Ascending aorta (tissue), 2 donors: ENCODE measurements at regions not wholly inside any gene's neighbourhood (a gene's known extent, or its start where the extent isn't known, plus 50 kb on each side); places are given as distances from the start of the nearest gene placed in this dataset.
"Not testable (repeated sequence)": the region's sequence is repeated elsewhere in the genome, so short reads cannot be mapped to it uniquely, and the experiment has no call there.

Source experiments
- DNase-seq, 2 donors: peaks; one replicate each; pipeline ENCODE4 v3.0.0-alpha.2; 2019; ENCODE audit warnings: low spot score in 2 of 2
- H3K27ac ChIP-seq, 2 donors: fragments of 200-600 bp; sonication (generic); one replicate each; pipeline ENCODE4 v1.5.1; 2016 to 2017; ENCODE audit warnings: mild to moderate bottlenecking in 1 of 2
- H3K27me3 ChIP-seq: fragments of 200-600 bp; sonication (generic); one replicate; pipeline ENCODE4 v1.5.1; 2017
- H3K36me3 ChIP-seq, 2 donors: fragments of 200-600 bp; sonication (generic); one replicate each; pipeline ENCODE4 v1.5.1; 2016
- H3K4me1 ChIP-seq, 2 donors: fragments of 200-600 bp; sonication (generic); one replicate each; pipeline ENCODE4 v1.5.1; 2016 to 2017; ENCODE audit warnings: mild to moderate bottlenecking in 1 of 2
- H3K4me3 ChIP-seq, 2 donors: fragments of 200-600 bp; sonication (generic); one replicate each; pipeline ENCODE4 v1.5.1; 2016 to 2017; ENCODE audit warnings: mild to moderate bottlenecking in 1 of 2
- H3K9me3 ChIP-seq, 2 donors: fragments of 200-600 bp; sonication (generic); one replicate each; pipeline ENCODE4 v1.5.1; 2016
- intact Hi-C: fragments of 100-400 bp; cut with DNase I; formaldehyde crosslinking; loops from one replicate; pipeline ENCODE4 v1.15.1; 2023

DNA sequence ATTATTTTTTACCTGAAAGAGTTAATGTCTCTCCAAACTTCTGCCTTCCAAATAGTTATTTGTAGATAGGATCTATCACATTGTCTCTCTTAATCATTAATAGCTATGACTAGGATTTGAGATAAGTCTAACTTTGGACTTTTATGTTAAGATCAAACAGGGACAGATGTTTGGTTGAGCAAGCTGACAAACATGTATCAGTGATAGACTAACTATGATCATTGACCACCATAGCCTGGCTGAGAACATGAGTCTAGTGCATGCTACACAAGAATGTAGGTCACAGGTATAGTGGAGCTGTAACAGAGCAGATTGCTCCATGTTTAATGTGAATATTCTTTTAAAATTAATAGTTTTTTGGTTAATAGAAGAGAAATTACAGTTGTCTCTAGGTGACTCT is 52.0 kb downstream of the SYT15B start:
- H3K27me3 ChIP-seq, H3K36me3 ChIP-seq, intact Hi-C loops, H3K4me1 ChIP-seq, H3K4me3 ChIP-seq, DNase-seq, H3K9me3 ChIP-seq, H3K27ac ChIP-seq: not testable (repeated sequence)

DNA sequence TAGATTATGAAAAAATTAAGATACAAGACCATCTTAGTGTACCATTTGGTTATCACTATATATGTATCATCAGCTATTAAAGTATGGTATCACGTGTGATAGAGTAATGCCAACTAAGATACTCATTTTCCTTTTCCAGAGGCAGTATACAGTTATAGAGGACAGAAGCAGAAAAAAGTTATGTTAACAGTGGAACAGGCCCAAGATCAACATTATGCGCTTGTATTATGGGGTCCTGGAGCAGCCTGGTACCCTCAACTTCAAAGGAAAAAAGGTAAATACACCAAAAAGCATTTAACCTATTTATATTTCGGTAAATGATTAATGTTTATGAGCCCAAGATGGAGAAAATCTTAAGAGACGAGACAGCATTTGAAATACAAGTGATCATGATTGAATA is 52.9 kb downstream of the SYT15B start:
- H3K27me3 ChIP-seq, H3K27ac ChIP-seq, H3K36me3 ChIP-seq, DNase-seq, intact Hi-C loops, H3K9me3 ChIP-seq, H3K4me3 ChIP-seq, H3K4me1 ChIP-seq: not testable (repeated sequence)

DNA sequence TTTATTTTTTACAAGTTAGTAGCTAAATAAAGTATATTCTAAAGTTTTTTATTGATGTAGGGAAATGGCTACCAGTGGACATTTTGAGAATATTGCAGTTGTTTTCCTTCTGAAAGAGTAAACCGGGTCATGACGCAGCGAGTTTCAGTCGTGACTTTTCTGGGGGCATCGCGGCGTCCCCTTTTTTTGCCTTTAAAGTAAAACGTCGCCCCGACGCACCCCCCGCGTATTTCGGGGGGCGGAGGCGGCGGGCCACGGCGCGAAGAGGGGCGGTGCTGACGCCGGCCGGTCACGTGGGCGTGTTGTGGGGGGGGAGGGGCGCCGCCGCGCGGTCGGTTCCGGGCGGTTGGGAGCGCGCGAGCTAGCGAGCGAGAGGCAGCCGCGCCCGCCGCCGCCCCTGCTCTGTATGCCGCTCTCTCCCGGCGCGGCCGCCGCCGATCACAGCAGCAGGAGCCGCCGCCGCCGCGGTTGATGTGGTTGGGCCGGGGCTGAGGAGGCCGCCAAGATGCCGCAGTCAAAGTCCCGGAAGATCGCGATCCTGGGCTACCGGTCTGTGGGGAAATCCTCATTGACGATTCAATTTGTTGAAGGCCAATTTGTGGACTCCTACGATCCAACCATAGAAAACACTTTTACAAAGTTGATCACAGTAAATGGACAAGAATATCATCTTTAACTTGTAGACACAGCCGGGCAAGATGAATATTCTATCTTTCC is 57.5 kb downstream of the SYT15B start:
- H3K36me3 ChIP-seq, H3K4me1 ChIP-seq, H3K27me3 ChIP-seq, intact Hi-C loops, H3K9me3 ChIP-seq: not testable (repeated sequence)
- peak overlapping the region; percentile 70 to 74 for H3K27ac ChIP-seq
- peak overlapping the region; percentile 44 to 61 for H3K4me3 ChIP-seq
- DNase-seq: peak in 1 of 2 donors; percentile 82

DNA sequence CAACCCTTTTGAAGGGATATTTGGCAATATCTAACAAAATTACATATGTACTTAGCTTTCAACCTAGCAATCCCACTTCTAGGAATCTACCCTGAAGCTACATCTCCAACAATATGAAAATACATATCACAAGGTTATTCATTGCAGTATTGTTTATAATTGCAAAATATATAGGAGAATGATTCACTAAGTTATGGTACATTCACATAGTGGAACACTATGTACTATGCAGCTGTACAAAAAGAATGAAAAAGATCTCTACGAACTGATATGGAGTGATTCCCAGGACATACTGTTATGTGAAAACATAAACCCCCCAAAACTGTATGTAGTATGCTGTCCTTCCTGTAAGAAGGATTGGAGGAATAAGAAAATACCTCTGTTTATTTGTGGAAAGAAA is 62.1 kb downstream of the SYT15B start:
- intact Hi-C loops, H3K4me3 ChIP-seq, H3K9me3 ChIP-seq, H3K27ac ChIP-seq, H3K27me3 ChIP-seq, H3K4me1 ChIP-seq, DNase-seq, H3K36me3 ChIP-seq: not testable (repeated sequence)

DNA sequence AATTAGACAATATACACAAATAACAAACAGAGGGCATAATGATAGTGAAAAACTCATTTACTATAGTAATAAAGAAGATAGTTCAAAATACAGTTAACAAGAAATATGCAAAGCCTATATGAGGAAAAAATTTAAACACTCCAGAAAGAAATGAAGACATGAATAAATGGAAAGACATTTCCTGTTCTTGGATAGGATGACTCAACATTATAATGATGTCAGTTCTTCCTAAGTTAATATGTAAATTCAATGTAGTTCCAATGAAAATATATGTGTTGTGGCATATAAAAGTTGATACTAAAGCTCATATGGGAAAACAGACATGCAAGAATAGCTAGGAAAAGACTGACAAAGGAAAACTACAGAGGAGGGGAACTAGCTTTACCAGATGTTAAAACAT is 63.5 kb downstream of the SYT15B start:
- H3K27me3 ChIP-seq, H3K9me3 ChIP-seq, H3K4me3 ChIP-seq, intact Hi-C loops, H3K4me1 ChIP-seq, H3K27ac ChIP-seq, DNase-seq, H3K36me3 ChIP-seq: not testable (repeated sequence)

DNA sequence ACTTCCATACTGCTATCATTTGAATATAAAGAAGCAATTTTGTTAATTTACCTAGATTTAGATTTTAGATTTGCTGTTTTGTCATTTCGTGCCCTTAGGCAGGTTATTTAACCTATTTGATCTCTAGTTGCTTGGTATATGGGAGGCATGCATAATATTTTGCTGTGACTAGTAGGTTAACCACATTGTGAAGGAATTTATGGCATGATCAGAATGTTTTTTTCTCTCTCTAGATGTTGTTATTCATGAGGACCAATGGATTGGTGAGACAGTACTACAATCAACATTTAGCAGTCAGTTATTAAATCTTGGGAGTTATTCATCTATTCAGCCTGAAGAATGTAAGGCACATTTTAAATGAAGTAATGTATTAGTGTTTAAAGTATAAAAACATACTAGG is 67.2 kb downstream of the SYT15B start:
- intact Hi-C loops, H3K27me3 ChIP-seq, H3K4me3 ChIP-seq: not testable (repeated sequence)

DNA sequence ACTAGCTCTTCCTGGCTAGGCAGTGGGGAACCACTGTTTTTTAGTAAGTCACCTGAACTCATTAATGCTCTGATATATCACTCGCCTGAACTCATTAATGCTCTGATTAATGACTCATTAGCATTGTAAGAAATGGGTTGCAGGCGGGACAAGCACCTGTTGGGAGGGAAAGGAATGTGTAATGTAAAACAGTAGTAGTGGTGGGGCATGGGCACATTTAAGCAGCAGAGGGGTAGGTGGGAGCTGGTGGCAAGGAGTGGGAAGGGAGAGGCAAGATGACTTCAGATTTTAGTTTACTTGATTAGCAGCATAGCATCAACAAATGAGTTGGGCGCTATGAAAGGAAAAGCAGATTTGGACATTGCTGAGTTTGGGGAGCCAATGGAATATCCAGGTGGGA is 68.2 kb downstream of the SYT15B start:
- H3K36me3 ChIP-seq, H3K4me3 ChIP-seq, DNase-seq, intact Hi-C loops, H3K27me3 ChIP-seq, H3K9me3 ChIP-seq, H3K27ac ChIP-seq, H3K4me1 ChIP-seq: not testable (repeated sequence)

More for the DNA sequence above, 67.2 kb downstream of the SYT15B start:
- H3K27ac ChIP-seq, DNase-seq, H3K4me1 ChIP-seq, H3K36me3 ChIP-seq, H3K9me3 ChIP-seq: not testable (repeated sequence)

DNA sequence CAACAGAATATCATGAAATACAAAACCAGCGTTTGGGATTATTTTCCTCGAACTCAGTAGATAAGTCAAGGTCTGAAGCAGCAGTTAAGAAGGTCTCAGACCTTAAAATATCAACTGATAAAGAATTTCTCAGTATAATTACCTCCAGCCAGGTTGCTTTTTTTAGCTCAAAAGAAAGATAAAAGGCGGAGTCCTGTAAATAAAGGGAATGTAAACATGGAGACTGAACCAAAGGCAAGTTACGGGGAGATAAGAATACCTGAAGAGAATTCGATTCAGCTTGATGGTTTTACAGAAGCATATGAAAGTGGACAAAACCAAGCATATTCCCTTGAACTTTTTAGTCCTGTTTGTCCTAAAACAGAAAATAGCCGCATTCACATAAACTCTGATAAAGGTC is 73.1 kb downstream of the SYT15B start:
- DNase-seq, H3K27ac ChIP-seq, H3K4me1 ChIP-seq, H3K36me3 ChIP-seq, H3K27me3 ChIP-seq, H3K9me3 ChIP-seq, intact Hi-C loops, H3K4me3 ChIP-seq: not testable (repeated sequence)

DNA sequence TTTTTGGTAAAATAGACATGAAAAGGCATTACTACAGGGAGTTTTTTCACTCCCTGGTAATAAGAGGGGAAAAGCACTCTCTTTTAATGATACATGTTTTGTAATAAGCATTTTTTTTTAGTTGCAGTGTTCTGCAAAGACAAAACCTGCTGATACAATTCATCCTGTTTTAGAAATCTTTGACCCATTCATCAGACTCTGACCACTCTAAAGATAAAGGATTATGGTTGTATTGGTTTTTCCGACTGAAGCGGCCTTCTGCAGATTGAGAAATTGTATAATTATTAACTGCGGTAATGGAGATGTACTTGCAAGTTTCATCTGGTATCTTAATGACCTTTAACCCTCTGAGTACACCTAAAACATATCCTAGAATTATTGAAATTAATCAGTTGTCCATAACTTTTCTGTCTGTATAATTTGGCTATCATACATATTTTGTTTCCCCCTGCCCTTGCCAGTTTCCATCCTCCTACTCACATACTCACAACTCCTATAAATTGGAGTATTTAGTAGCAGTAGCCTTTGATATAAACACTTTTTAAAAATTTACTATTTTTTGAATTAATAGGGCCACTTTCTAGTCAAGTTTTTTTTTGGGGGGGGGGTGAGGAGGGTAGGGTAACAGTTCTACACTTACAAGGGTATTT is 79.4 kb downstream of the SYT15B start:
- intact Hi-C loops, H3K4me1 ChIP-seq, DNase-seq, H3K27ac ChIP-seq, H3K9me3 ChIP-seq, H3K27me3 ChIP-seq, H3K4me3 ChIP-seq, H3K36me3 ChIP-seq: not testable (repeated sequence)

DNA sequence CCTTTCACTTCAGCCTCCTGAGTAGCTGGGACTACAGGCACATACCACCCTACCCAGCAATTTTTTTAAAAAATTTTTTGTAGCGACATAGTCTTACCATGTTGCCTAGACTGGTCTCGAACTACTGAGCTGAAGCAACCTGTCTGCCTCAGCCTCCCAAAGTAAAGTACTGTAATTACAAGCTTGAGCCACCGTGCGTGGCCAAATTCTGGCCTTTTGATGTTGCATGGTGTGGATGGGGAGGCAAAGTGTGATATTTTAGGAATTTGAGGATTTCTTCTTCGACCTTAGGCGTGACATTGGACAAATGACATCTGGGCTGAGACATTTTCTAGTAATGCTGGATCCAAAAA is 81.8 kb downstream of the SYT15B start:
- H3K36me3 ChIP-seq, intact Hi-C loops, H3K4me1 ChIP-seq, H3K4me3 ChIP-seq, H3K9me3 ChIP-seq, H3K27ac ChIP-seq, H3K27me3 ChIP-seq, DNase-seq: not testable (repeated sequence)

DNA sequence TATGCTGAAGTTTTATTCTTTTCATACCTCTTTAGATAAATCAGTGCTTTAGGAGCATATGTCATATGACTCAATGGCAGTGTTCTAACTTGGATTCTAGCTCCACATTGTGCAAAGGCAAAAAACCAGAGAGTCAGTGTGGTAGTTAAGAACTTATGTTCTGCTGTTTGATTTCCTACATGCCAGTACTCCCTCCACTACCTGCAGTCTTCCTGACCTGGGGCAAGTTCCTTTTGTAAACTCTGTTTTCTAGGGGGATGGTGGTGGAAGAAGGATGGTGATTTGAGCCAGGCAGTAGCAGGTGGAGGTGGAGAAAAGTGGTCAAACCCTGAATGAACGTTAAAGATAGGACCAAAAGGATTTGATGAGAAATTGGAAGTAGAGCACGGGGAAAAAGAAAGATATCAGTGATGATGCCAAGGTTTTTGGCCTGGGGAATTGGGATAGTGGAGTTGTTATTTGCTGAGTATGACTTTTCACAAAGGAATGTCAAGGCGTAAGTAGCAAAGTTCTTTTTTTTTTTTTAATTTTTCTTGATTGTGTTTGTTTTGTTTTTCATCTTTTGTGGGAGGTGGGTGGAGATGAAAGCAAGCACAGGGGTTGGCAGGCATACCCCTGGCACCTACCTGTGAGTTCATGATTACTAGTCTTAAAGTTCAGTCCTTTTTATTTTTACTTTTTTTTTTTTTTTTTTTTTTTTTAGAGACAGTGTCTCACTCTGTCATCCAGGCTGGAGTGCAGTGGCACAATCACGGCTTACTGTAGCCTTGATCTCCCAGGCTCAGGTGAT is 82.3 kb downstream of the SYT15B start:
- intact Hi-C loops: not testable (repeated sequence)

DNA sequence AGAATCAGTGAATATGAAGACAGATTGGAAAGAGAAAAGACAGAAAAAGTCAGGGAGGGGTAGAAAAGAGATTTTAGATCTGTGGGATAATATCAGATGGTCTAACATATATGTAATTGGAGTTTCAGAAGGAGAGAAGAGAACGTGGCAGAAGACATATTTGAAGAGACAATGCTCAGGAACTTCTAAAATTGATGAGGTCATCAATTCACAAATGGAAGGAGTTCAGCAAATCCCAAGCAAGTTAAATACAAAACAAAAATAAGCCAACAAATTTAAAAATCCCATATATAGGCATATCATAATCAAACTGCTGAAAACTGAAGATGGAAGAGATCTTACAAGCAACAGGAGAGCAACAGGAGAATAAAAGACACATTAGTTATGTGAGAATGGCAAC is 87.3 kb downstream of the SYT15B start:
- H3K27ac ChIP-seq, H3K36me3 ChIP-seq, H3K4me3 ChIP-seq, intact Hi-C loops, H3K4me1 ChIP-seq, H3K9me3 ChIP-seq, H3K27me3 ChIP-seq, DNase-seq: not testable (repeated sequence)

More for the DNA sequence above, 82.3 kb downstream of the SYT15B start:
- H3K36me3 ChIP-seq, H3K4me1 ChIP-seq, DNase-seq, H3K27ac ChIP-seq, H3K4me3 ChIP-seq, H3K27me3 ChIP-seq, H3K9me3 ChIP-seq: not testable (repeated sequence)

DNA sequence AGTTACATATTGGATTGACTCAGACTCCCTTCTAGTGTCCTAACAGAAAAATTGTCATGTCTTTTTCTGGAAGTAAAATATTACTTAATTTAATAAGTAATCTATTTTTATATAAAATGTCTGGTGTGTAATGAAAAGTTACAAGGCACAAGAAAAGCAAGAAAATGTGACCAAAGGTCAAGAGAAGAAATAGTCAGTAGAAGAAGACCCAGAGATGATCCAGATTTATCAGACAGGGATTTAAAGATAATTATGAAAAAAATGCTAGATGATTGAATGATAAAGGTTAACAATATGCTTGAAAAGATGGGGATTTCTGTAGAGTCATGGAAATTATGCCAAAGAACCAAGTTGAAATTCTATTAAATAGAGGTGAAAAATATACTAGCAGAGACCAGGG is 87.8 kb downstream of the SYT15B start:
- intact Hi-C loops, DNase-seq, H3K4me1 ChIP-seq, H3K27me3 ChIP-seq, H3K4me3 ChIP-seq, H3K9me3 ChIP-seq, H3K36me3 ChIP-seq, H3K27ac ChIP-seq: not testable (repeated sequence)

DNA sequence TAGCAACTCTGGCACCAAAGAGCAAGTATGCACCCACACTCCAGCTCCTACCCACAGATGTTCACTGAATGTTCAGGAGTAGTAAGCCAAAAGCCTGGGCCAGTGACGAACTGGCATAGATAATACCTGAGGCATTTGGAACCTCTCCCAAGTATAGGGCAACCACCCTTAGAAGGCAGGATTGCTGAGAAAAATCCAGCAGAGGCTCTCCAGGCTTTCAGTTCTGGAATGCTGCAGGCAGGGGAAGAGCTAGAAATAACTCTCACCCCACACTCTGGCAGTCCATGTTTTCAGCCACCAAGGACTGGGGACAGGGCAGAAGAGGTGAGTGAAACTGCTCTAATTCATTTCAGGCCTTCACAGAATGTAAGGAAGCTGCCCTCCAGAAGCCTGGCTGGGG is 90.3 kb downstream of the SYT15B start:
- DNase-seq, H3K4me3 ChIP-seq, H3K9me3 ChIP-seq, H3K27me3 ChIP-seq, H3K36me3 ChIP-seq, H3K27ac ChIP-seq, intact Hi-C loops, H3K4me1 ChIP-seq: not testable (repeated sequence)
